ENCODE measurements at regions not wholly inside any gene's neighbourhood (a gene's known extent, or its start where the extent isn't known, plus 50 kb on each side); places are given as distances from the start of the nearest gene placed in this dataset.

- TF ChIP-seq CTCF (optimal IDR thresholded peaks at IDR 0.05 in 1 of 3, IDR thresholded peaks at IDR 0.05 in 1 of 3, conservative IDR thresholded peaks at IDR 0.05 in 1 of 3; ENCODE audit: extremely low read depth in 1 of 3, insufficient read depth in 2 of 3, low read length in 3 of 3) (no peak), EZH2 (IDR thresholded peaks at IDR 0.05; ENCODE audit: low read length) (no peak)
Measured at GRCh38 chr2:128549646-128550260, 231.1 kb upstream of the HS6ST1 start.
